ENCODE measurements at regions not wholly inside any gene's neighbourhood (a gene's known extent, or its start where the extent isn't known, plus 50 kb on each side); places are given as distances from the start of the nearest gene placed in this dataset.

GRCh38 chr4:176013476-176014247, 52.0 kb upstream of the WDR17 start:
- ATAC-seq (no peak), DNase-seq (no peak)
- Mint-ChIP-seq H3K4me3 (no peak overlapping the region), H3K4me1 (no peaks in the 10 kb centered on the region), H3K27me3 (peaks cover 6% of the 10 kb centered on the region), H3K36me3 (ENCODE audit: low read depth) (no peaks in the 10 kb centered on the region), H3K9me3 (no peaks in the 10 kb centered on the region), H3K27ac (no peak overlapping the region)

DNA sequence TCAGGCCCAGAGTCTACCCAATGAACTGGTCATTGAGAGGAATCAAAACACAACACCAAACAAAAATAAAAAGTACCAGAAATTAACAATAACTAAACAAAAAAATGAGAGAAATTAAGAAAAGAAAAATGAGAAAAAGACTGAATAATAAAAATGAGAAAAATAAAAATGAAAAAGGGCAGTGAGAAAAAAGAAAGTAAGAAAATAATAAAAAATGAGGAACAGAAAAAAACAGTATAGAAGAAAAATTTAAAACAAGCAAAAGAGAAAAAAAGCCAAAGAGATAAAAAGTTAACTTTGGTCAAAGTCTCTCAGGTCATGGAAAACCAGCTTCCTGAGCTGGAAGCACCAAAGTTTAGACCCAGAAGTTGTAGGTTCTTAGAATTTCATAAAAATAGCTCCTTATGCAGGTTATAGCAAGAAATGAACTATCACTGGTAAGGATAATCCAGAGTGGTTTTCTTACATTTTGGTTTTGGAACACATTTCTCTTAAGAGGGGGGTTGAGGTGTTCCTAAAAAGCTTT, 51.0 kb upstream of the WDR17 start:
- ATAC-seq (no peak), DNase-seq (no peak)
- no peaks in the 10 kb centered on the region for H3K36me3 Mint-ChIP-seq (ENCODE audit: low read depth)
- H3K27me3 Mint-ChIP-seq, result peaks cover 5% of the 10 kb centered on the region
- no peak overlapping the region for H3K27ac Mint-ChIP-seq
- no peak overlapping the region for H3K4me3 Mint-ChIP-seq
- no peaks in the 10 kb centered on the region for H3K9me3 Mint-ChIP-seq
- H3K4me1 Mint-ChIP-seq, result no peaks in the 10 kb centered on the region
